HG02973 (cell line): ENCODE measurements at regions not wholly inside any gene's neighbourhood (a gene's known extent, or its start where the extent isn't known, plus 50 kb on each side); places are given as distances from the start of the nearest gene placed in this dataset.
"Not testable (repeated sequence)": the region's sequence is repeated elsewhere in the genome, so short reads cannot be mapped to it uniquely, and the experiment has no call there.

ENCODE experiments used
- ATAC-seq: cut with Tn5 transposase; IDR thresholded peaks from one replicate; pipeline ENCODE4 v1.9.1; 2021; ENCODE audit warnings: moderate library complexity; ENCODE audit not compliant: unreplicated experiment

DNA sequence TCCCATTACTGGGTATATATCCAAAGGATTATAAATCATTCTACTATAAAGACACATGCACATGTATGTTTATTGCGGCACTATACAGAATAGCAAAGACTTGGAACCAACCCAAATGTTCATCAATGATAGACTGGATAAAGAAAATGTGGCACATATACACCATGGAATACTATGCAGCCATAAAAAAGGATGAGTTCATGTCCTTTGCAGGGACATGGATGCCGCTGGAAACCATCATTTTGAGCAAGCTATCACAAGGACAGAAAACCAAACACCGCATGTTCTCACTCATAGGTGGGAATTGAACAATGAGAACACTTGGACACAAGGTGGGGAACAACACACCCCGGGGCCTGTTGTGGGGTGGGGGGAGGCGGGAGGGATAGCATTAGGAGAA lies 57.0 kb upstream of the NEUROD1 start:
- ATAC-seq: not testable (repeated sequence)

DNA sequence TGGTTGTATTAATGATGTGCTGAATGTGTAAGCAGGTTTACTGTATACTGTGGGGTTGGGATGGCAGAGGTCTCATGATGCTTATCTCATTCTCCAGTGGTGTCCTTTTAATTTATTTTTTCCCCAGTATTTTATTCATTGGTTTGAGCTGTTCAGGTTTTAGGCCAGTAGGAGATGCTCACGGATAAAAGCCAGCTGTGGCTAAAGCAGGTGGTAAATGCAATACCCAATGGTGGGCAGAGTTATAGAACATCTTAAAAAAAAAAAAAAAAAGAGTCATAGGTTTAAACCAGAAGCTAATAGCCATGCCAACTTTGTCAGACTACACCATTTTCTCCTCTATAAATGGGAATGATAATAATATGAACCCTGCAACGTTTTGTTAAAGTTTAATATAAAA lies 57.8 kb upstream of the NEUROD1 start:
- no peak for ATAC-seq

DNA sequence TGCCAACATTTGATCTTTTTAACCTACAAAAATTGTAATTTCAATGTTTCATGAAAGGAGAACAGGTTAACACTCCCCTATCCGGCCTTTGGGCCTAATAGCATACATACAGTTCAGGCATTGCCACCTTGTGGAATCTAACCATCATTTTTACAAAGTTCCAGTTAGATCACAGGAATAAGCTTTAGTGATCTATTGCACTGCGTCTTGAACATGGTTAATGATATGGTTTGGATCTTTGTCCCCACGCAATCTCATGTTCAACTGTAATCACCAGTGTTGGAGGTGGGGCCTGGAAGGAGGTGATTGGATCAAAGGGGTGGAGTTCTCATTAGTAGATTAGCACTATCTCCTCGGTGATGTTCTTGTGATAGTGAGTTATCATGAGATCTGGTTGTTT lies 58.2 kb upstream of the NEUROD1 start:
- ATAC-seq: no peak

DNA sequence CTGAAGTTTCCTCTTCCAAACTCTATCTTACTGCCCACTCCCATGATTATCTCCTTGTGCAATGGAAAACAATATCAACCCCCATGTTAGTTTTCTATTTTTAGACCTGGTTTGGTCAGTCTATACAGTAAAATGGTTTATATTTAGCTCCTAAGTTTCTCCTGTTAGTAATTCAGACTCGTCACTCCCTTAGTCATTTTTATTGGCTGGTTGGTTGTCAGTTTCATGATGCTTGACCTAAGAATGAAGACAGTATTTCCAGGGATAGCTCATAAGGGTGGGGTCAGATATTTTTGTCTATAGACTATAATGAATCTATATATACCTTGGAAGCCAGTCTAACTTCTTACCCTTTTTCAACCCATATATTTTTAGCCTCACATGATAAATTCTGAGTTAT lies 61.4 kb upstream of the NEUROD1 start:
- ATAC-seq: no peak

DNA sequence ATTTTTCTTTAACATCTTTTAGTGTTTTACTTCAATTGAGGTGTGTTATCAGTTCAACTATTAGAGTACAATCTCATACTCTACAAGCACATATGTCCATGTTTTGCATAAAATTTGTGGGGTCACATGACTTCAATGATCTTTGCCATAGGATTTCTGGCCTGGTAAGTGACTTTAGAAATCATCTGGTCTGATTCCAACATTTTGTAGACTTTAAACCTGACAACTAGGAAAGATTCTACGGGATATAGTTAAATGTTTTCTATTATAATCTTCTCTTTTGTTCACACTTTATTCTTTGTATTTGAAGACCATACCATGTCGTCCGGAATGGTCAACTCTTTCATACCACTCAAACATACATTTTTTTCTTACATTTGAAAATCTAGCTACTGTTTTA lies 62.0 kb upstream of the NEUROD1 start:
- no peak for ATAC-seq

DNA sequence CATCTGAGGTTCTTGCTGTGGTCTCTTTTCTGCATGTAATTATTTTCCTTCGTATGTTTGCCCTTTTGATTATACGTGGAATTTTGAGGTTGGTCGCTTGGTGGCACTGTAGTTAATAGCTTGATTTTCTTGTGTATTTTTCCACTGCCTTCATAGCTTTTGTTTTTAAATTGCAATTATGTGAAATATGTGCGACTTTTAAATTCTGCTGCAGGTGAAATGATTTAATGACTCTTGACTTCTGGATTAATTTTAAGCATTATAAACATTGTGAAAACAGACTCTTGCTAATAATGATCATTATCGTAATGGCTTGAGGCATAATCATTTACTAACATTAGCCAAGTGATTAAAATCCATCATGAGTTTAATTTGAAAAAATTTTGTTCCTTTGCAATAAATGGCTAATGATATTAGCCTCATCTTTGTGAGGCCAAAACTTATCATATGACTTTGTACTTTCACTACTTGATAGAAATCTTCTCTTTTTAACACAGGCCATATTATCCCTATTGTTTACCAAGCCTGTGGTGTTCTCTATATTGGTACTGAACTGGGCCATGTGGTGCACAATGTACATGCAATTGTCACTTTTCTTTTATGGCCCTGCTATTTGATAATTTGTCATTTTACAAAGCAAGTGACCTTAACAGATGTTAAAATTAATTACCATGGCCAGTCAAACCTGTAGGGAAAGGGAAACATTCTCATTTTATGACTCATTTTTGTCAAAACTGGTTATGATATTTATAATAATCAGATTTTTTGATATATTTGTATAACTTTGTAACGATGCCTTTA lies 62.8 kb upstream of the NEUROD1 start:
- ATAC-seq: no peak

DNA sequence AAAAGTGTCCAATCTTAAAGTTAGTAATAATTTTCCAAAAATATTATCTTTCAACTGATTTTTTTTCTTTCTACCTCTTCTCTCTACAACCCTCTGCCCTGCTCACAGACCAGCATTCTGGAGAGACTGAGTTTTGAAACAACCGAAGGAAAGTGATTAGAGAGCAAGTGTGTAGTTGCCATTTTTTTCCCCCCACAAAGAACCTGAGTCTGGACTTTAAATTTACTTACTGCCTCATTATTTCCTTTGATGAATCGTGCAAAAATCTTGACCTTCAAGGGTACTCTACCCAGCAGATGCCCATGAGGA lies 63.4 kb upstream of the NEUROD1 start:
- ATAC-seq: no peak

DNA sequence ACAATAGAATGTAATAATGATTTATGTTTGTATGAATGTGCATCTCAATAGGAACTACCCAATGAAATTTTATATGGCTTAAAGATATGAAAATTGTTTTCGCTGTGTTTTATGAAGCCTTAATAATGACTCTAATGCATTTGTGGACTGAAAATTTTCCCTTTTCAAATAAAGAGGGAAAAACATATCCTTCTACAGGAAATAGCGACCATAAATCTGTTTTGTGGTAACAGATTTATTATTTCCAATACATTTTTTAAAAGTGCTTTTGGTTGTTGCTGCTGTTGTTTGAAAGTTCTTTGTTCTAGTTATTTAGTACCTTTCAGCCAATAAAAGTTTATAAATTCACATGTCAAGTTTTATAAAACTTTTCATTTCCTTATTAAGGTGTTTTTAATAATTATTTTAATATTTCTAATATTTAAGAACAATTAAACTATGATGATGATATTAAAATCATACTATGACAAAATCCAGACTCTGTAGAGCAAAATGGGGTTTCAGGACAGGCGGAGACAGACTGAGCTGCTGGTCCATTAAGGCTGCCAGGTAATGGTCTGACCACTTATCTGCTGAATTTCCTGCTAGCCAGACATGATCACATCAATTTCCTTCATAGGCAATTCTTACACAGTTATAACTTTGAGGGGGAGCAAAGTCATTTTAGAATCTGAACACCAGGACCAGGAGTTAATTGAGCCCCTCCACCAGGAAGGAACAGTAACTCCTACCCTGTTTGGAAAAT lies 65.7 kb upstream of the NEUROD1 start:
- no peak for ATAC-seq

DNA sequence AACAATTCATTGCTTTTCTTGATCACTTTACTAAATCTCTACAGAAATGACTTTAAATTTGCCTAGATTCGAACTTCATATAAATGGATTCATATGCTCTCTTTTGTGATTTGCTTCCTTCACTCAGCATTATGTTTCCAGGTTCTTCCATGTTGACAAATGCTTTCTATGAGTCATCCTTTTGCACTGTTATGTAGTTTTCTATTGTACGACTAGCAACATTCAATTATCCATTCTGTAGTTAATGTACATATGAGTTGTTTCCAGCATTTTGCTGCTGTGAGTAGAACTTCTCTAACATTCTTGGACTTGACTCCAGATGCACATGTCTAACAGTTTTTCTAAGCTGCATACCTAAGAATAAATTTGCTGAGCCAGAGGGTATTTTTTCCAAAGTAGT lies 66.5 kb upstream of the NEUROD1 start:
- no peak for ATAC-seq

DNA sequence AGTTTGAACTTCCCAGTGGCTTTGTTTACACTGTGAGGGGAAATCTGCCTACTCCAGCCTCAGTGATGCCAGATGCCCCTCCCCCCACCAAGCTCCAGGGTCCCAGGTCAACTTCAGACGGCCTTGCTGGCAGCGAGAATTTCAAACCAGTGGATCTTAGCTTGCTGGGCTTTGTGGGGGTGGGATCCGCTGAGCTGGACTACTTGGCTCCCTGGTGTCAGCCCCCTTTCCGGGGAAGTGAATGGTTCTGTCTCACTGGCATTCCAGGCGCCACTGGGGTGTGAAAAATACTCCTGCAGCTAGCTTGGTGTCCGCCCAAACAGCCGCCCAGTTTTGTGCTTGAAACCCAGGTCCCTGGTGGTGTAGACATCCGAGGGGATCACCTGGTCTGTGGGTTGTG lies 70.0 kb upstream of the NEUROD1 start:
- ATAC-seq: no peak

DNA sequence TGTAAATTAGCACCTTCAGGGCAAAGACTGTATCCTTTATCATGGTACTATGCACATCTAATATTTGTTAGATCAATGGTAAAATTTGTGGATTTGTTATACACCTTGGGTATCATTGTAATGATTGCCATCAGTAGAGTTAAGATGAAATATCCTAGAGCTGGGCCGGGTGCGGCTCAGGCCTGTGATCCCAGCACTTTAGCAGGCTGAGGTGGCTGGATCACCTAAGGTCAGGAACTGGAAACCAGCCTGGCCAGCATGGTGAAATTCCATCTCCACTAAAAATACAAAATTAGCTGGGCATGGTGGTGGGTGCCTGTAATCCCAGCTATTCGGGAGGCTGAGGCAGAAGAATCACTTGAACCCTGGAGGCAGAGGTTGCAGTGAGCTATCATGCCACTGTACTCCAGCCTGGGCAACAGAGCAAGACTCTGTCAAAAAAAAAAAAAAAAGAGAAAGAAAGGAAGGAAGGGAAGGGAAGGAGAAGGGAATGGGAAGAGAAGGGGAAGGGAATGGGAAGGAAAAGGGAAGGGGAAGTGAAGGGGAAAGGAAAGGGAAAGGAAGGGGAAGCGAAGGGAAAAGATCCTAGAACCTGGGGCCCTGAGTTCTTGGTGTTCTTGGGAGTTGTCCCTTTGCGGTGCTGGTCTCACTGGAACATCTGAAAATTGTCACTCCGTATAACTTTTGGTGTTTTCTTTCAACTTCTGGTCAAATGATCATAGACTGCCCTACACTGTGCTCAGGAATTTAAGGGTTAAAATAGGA lies 71.1 kb upstream of the NEUROD1 start:
- no peak for ATAC-seq

DNA sequence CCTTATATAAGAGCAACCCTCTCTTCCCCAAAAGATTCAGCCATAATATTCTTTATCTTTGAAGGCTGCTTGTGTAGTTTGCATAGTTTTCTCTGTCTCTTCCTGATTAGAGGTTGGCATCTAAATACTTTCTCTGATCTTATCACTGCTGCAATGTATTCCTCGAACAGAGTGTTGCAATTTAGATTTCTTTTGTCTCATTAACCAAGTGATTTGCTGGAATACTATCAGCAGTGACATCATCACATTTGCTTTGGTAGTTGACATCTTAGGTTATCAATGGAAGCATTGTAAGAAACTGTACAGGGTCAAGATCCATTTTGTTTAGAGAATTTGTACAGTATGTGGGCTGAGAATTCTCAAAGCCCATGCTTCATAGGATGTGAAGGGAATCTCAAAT lies 72.0 kb upstream of the NEUROD1 start:
- ATAC-seq: no peak

DNA sequence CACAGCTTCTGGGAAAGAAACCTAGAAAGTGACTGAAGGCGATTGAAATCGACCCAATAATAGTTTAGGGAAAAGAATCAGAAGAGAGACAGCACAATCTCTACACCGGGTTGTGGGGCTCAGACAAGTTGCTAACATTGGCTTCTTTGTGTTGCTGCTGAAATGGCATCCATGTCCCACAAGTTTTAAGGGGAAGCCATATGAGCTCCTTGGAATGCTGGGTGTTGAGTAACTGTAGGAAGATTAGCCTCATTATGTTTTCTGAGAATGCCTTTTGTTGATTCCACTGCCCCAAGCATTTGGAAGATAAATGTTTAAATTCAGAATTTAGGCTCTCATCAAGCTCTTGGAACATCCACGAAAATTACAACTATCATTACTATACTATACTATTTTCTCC lies 73.4 kb upstream of the NEUROD1 start:
- no peak for ATAC-seq

DNA sequence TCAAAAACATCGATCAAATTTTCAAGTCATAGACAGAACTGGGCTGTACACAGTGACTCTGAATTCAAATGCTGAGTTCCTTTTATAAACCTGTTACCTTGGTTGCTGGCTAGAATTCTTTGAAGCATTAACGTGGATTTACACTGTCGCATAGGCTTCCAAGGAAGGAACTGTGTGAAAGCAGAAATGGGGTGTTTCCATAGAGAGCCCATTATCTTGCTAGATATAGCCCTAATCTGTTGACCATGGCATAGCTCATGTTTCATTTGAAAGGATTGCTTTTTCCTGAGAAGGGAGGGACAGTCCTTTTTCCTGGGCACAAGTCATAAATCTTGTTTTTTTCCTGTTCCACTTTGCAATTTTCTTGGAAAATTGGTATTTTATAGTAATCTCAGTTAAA lies 73.8 kb upstream of the NEUROD1 start:
- ATAC-seq: no peak

DNA sequence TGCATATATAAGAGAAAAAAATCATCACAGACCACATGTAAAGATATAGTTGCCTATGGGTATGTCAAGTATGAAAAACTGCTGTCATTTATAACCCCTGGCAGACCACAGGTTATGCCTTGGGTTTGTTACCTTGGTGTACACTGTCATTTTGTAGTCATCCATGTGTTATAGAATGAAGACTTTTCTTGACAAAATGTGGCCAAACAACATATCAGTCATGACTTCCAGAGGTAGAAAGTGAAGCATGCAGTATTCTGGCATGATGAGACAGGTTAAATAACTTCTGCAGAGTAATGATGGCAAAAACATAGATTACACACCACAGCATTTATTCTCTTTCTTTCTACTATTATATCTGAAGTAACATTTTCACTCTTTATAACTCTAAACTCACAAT lies 74.9 kb upstream of the NEUROD1 start:
- ATAC-seq: no peak

DNA sequence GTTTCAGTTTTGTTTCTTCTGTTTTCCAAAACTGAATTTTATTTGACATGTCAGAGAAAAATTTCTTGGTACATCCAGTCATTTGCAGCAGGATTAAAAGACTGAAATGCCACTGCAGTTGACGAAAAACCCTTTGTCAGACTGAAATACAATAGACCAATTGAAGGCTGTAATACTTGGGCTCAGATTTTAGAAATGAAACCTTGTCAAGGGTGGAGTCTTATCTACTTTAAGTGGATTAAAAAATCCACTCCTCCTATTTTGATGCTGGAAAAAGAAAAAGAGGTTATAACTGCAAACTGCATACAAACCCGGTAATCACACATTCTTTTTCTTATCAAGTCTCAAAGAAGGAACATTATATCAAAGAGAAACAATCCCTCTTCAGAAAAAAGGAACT lies 80.2 kb upstream of the NEUROD1 start:
- ATAC-seq: no peak

DNA sequence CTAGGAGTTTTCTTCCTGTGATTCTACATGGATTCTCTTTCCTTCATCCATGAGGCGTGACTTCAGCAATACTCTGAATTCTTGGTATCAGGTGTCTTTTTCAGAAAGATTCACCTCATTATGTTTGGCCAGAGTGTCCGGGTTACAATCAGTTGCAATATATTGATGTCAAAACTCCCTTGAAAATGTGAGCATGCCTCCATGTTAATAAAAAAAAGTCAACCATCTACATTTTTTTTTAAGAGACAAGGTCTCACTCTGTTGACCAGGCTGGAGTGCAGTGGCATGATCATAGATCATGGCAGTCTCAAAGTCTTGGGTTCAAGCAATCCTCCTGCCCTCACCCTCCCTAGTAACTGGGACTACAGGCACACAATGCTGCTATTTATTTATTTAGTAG lies 80.9 kb upstream of the NEUROD1 start:
- ATAC-seq: no peak

DNA sequence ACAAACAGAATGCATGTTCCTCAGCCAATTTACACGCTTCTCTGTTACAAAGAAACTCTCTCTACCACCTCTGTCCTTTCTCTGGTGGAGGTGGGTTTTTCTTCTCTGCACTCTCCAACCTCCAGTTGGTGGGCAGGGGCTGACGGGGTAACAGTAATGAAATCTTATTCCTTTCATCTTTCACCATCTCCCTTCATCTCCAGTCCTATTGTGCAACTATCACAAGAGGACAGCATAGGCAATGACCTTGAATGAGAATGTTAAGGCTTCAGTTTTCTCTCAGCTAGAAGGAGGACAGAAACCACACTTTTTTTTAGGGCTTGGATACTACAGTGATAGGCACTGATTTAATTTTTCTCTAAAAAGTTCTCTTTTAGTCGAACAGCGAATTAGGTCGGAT lies 81.7 kb upstream of the NEUROD1 start:
- ATAC-seq: no peak

DNA sequence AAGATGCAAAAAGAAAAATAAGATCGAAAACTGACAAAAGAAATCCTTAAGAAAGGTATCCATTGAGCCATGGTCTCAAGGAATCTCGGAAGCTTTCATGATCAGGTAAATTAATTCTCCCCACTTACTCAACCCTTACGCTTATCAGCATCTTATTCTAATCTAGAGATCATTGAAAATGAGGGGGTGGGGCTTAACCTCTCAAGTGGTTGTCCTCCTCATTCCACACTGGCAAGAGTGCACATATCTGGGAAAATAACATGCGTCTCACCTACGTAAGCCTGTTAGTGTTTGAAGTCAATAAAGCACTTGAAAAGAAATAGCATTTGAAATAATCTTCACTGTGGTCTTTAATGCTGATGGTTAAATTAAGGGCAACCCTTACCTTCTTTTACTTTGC lies 82.5 kb upstream of the NEUROD1 start:
- no peak for ATAC-seq

DNA sequence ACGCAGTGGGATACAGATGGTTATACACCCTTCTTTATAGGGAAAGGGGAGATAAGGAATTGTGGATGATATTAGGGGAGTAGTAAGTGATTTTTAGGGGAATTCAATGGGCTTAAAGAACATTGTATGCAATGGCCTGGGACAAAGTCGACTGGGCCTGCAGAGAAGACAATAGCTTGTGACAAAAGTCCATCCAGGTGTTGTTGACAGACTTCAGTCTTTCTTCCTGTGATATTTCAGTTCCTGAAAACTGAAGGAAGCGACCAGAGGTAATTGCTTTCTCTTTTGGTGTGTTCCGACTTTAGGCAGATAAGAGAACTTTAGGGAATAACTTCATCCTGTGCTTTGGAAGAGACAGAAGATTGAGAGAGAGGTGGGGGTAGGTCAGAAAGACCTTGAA lies 83.1 kb upstream of the NEUROD1 start:
- no peak for ATAC-seq

DNA sequence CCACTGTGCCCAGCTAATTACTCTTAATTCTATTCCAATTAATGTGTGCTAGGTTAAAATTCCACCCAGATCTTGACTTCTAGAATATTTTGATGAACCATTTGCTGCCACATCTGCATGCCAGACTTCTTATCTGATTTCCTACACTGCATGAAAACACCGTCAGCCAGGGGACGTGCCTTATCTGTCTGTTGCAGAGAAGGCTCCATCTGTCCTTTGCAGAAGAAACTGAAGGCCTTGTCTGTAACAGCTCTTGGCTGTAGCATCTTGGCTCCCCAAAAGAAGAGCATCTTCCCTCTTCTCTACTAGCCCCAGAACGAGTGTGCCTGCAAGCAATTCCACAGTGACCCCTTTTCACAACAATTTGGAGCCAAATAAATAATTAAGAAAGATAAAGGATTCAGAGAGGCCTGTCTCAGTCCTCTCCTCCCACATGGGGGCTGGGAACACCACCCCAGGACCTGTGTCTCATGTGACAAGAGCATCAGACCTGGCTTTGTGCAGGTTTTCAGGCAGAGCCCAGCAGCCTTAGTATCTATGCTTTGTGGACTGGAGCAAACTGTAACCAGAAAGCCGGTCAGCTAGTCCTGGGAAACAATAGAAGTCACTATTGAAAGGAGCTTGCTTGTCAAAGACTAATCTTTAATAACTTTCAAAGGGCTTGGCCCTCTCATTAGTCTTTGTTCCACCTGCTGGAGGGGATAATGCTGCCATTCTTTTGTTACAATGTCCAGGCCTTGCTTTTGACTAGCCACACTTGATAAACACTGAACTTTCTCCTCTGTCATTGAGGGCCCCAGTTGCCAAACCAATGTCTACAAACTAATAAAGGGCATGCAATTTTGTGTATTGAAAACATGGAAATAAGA lies 84.0 kb upstream of the NEUROD1 start:
- ATAC-seq: no peak
